Astrocyte of the hippocampus (primary cell): ENCODE measurements at regions not wholly inside any gene's neighbourhood (a gene's known extent, or its start where the extent isn't known, plus 50 kb on each side); places are given as distances from the start of the nearest gene placed in this dataset.
"Not testable (repeated sequence)": the region's sequence is repeated elsewhere in the genome, so short reads cannot be mapped to it uniquely, and the experiment has no call there.

Experiments used
- DNase-seq: peaks from one replicate; pipeline ENCODE4 v3.0.0; 2011; ENCODE audit warnings: low read depth, low spot score

DNA sequence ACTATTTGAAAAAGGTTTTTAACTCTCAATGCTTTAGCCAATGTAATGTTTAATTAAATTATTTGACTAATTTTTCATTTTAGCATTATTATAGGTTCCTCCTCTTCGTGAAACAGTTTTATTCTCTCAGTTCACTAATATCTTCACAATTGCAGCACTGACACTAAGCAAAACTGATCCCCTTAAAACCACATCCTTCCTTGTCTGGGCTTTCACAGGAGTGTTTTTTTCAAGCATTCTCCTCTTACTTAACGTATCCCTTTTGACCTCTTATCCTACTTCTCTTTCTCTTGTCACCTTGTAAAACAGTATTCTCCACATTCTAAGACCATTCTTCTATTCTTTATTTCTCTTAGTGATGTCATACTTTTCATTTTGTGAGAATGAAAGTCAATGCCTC, 112.8 kb downstream of the DSC3 start:
- DNase-seq: no peak

DNA sequence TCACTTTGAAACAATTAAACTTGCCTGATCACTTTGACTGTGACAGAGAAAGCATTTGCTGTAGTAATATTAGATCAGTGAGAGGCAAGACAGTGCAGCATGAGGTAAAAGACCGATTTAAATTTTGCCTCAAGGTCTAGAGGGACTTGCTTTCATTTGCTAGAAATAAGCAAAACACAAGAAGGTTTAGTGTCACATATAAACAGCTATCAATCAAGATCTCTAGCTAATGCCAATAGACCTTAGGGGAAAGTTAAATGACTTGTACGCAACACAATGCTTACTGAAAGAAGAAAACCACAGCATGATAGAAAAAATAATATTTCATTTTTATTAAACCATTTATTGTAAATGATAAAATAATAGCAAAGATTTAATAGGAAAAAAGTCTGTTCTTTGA, 113.5 kb downstream of the DSC3 start:
- DNase-seq: no peak

DNA sequence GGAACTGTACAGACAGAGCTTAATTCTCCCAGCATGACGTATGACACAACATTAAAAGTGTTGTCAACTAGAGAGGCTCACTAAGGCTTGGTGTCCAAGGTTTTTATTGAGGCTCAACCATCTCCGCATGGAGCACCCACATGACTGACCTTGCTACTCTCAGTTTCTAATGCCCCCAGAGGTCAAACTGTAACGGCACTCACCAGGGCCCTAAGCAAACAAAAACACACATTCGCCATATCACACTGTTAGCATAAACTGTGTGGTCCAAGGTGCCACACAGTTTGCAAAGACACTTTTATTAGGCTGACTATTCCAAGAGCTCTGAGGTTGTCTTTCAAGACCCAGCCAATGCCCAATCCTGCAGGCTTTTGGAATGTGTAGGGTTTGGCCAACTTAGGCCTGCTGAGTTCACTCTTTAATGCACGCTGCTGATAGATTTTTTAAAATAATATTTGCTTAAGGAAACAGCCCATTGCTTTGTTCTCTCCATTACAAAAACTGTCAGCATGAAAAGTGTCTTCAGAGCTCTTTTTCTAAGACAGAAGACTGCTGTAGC, 114.9 kb downstream of the DSC3 start:
- DNase-seq: no peak

DNA sequence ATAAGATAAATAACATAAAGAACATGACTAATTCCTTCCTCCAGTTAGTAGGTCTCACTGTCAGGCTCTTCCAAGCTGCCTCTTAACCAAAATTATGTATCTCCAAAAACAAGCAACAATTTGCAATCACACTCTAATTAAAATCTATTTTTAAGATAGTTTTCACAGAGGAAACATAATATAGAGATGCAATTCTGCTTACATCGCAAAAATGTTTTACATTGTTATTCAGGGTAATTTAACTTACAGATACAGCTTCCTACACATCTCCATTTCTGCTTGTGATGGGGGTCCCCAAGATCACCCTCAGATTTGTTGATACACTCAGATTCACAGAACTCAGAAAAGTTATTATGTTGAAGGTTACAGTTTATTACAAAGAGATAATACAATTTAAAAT, 115.5 kb downstream of the DSC3 start:
- DNase-seq: no peak

DNA sequence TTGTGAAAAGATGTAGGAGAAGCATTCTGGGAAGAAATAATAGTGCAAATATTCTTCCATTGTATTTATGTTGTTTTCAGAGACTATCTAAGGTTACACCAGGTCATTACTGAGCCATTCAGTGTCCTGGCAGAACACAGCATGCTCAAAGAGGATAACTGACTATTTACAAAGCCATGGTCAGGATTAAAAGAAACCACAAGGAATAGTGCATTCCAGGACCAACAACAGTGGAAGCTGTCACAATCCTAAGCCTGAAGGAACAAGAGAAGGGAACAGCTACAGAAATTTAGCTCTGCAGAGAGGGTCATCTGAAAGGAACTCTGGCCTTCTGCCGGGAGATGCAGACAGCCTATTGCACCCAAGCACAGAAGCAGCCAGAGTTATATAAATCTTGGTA, 116.7 kb downstream of the DSC3 start:
- DNase-seq: peak; percentile 65

DNA sequence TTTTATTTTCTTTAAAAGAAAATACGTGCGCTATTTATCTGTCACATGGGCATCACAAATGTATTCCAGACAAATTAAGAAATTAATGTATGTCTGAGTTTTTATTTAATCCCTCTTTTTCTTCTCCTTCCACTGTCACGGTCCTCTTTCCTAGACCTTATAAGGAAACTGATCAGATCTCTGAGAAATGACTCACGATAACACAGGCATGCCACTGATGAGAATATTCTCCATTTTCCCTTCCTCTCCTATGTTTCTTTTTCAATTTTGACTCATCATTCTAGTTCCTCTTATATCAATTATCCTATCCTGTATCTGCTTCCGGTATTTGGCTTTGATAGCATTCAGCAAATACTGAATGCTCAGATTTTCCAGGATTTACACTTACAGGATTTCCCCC, 121.8 kb downstream of the DSC3 start:
- no peak for DNase-seq

DNA sequence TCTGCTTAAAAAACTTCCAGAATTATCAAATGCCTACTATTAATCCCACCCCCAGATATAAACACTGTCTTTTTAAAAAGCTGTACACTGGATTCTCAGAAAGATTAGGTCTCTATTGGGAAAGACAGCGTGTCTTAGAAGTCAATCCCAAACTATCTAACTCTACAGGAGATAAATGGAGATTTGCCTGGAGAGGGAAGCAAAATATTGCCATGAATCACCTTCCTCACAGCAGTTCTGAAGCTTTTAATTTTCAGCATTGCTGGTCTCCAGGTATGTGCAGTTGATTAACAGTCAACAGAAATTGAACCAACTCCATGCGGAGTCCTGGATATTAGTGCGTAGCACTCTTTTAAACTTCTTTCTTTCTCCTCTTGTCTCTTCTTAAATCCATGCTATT, 122.2 kb downstream of the DSC3 start:
- peak; percentile 62 for DNase-seq

DNA sequence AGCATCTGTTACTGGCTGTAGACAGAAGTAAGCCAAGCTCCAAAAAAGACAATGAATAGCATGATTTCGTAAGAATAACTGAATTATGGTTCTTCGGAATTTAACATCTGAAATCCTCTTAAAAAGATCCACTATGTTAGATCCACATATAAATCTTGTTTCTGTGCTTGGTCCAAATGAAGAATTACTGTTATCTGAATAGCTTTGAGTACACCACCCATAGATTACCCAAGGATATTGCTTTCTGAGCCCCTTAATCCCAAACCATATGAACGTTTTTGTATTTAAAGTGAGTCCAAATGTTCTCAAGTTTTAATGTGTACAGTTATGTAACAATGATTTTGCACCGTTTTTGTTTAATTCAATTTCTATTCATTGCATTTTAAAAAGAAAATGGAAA, 124.9 kb downstream of the DSC3 start:
- DNase-seq: no peak

DNA sequence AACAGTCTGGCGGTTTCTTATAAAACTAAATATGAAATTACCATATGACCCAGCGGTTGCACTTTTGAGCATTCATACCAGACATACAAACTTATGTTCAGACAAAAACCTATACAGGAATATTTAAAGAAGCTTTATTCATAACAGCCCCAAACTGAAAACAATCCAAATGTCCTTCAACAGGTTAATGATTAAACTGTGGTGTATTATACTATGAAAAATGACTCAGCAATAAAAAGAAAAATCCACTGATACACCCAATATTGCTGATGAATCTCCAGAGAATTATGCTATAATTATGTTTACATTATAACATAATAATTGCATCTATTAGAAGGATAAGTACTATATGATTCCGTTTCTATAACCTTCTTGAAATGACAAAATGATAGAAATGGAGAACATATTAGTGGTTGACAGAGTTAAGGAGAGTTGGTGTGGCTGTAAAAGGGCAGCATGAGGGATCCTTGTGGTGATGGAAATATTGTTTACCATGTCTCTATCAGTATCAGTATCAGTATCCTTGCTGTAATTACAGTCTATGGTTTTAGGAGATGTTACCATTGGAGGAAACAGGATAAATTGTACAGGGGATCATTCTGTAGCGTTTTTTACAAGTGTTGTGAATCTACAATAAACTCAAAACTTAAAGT, 127.1 kb downstream of the DSC3 start:
- DNase-seq: no peak

DNA sequence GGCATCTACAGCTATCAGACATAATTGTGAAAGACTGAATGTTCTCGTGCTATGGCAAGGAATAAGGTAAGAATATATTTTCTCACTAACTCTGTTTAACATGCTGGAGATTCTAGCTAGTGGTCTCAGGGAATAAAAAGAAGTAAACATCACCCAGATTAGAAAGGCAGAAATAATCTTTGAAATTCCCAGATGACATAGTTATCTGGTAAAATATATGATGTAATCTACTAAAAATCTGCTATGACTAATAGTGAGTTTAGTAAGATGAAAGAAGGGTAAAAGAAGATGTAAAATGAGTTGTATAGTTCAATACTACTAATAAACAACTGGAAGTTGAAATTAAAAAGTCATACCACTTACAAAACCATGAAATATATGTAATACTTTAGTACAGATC, 134.2 kb downstream of the DSC3 start:
- peak; percentile 10 for DNase-seq

DNA sequence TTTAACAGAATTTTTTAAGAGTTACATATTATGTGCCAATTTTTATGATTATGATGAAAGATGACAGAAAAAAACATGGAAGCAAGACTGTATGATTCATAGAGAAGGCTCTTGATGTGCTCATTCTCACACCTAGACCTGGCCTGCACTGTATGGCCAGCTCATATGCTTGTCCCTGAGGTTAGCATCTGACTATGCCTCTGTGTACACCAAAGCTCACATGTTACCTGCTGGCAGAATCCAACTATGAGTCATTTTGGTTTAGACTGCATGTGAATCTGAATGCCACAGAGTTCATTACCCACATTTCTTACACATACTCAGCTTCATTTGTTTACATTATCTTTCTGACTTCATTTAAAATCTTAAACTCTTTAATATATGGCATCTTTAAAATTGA, 139.0 kb downstream of the DSC3 start:
- DNase-seq: peak; percentile 89

DNA sequence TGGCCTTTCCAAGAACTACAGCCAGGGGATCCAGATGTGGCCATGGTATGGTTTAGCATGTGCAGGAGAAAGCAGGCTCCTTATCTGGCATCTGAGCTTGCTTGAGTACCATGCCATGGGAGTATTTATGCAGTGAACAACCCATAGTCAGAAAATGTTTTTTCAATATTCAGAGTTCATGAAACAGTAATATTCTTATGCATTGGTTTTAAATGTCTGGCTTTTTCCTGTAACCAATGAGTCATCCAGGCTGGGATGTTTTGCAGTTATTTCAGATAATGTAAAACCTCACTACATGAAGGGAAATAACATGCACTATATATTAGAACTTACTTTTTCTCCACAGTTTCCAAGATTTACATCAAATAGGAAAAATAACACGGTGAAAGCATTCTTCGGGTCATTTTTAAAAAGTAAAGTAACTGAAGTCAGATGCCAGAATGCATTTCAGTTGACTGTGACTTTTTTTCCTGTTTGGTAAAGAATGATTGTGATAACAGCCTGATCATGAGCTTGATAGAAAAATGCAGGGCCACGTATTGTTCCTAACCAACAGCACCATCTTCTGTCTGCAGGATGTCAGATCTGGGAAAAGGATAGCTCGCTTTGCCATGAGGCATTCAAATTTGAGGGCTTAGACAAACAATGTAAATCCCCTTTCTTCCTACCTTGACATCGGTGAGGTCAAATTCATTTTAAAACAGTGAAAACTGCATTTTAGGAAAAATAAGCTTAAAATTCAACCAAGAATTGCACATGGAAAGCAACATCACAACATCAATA, 152.8 kb downstream of the DSC3 start:
- peak; percentile 58 for DNase-seq

DNA sequence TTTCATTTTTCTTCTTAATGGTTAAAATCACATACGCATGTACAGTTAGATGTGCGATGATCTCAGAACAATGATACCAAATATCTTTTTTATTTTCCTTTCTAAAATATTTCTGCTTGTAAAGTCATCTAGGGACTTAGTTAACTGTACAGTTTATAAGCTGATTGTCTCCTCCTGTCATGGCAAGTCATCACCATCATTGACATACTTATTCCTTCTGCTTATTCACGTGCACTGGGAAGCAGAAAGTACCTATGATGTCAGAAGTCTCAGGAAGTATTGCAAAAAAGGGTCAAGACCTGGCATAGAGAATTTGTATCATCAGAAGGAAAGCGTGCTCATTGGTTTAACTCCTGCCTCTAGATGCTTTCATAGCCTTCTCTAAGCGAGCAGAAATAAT, 154.2 kb downstream of the DSC3 start:
- DNase-seq: no peak

DNA sequence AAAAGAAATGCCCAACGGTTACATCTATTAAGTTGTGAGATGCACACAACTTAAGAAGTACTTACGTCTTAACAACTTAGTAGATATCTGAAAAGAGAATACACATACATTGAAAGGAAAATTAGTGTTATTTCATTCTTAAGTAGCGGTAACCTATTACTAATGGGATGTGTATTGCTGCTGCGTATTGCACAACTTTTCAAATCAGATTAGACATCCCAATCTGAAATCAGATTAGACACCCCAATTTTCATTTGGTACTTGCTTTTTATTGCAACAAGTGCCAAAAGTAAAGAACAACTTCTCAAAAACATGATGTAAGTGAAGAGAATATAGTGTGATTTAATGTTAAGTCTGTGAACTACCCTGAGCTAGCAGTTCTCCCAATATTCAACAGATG, 155.5 kb downstream of the DSC3 start:
- no peak for DNase-seq

DNA sequence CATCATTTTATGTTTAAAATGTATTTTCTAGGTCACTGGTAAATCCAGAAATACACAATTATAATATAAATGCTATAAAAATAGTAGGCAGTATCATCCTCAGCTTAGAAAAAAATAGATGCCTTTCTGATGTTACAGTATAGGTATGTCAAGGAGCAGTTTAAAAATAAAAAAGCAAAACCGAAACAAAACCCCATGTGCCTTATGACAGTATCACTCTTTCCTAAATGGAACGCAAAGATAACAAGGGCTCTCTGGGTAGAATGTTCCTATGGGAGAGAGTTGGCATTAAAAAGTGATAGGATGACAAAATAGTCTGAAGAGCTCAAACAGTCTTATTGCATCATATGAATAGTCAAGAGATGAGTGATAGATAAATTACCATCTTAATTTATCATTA, 172.1 kb downstream of the DSC3 start:
- no peak for DNase-seq

DNA sequence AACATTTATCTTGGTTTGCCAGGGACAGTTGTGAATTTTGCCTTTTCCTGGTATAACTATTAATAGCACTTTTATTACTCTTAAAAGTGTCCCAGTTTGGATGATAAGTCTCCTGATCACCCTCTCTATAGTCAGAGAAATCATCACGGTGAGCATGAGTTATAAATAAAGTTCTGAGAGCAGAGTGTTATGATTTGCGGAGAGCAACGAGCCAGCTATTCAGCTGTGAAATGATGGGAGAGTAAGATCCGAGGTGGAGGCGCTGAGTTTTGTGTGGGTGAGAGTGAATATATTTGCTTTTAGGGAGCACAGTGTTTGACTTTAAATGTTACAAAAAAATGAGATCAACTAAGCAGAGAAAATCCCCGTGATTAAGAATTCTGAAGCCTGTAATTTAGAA, 179.6 kb downstream of the DSC3 start:
- DNase-seq: no peak

DNA sequence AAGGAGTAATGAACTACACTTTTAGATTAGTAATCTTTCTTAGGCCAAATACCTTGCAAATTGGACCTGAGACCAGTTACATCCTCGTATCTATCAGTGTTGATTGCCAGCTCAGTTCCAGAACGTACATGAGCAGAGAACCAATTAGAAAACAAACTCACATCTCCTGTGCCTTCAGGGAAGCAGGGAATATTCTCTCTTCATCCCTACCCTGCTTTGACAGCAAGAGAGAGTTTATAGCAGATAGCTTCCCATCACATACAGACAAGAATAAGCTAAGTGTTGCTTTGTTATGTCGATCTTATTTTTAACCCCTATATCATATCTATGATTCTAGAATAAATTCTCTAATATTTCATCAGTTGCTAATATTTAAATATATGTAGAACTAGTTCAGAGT, 181.8 kb downstream of the DSC3 start:
- no peak for DNase-seq

DNA sequence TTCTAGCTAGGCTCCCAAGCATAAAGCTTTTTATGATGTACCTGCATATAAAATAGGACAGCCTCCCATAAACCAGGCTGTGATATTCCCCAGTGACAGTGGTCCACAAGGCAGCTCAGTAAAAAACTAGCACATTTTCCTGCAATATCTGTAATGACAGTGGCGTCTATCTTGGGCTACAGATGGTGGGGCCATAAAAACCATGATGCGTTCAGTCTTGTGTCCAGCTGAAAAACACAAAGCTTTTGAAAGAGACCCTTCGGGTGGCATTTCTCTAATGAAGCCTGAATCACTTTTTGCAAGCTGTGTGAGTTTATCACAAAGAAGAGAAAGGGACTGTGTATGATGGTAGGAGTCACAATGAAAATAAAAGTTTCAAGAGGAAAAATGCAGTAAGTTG, 183.5 kb downstream of the DSC3 start:
- no peak for DNase-seq

DNA sequence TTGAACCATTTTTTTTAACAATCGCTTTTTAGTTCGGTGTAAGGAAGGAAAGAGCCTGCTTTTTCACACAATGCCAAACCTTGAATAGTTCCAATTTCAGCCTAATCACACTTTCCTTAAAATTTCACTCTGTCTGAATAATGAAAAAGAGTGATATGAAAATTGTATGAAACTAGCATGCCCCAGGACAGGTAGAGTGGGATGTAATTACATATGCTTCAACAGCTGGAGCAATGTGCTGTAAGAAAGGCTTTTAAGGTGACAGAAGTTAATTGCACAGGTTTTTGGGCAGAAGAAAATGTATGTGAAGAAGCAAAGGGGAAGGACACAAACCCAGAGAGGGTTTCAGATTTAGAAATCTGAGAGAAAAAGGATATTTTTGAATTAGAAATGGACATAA, 184.0 kb downstream of the DSC3 start:
- DNase-seq: no peak

DNA sequence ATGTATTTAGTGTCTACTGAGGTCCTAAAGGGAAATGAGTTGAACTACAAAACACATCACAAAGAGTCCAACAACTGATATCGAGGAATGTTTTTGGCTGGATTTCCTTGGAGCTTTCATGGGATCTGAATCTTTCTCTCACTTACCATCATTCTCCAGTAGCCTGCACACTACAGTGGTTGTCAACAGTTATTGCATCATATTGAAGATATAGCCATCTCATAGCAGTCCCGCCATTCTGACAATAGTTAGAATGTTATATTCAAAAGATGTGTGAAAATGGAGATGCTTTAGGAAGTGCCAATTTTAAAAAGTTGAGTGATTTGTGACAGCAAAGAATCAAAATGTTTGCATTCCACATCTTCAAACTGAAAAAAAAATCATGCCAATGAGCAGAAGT, 186.8 kb downstream of the DSC3 start:
- DNase-seq: no peak

DNA sequence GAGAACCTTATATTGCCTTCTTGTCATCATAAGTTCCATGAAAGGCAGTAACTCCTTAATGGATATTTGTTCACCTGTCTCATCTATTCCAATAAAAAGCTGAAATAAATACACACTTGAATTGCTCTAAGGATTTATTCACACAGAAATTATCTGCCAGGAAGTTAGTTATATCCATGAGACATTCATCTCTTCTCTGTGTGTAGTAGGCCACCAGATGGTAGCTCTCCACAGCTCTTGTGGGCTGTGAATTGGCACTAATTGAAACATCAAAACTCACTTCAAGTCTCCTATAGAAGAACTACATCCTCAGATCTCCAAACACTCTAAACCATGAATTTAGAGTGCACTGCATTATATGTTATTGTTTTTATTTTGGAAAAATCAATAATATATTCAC, 189.6 kb downstream of the DSC3 start:
- DNase-seq: no peak

DNA sequence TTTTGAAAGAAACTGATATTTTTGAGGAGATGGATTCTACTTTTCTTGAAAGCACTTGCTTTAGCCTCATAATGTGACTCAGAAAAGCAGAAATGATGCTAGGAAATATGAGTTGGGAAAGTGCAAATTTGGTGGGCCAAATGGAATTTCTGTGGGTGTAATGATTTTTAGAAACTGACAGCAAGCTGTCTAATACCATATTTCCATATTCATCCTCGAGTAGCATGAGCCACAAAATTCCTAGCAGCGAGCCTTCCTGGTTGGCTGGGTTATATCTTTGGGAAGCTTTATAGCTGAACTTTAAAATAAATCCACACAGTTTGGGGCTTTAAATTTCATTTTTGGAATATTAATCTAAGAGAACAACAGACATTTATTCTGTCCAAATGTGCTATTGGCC, 190.0 kb downstream of the DSC3 start:
- no peak for DNase-seq

DNA sequence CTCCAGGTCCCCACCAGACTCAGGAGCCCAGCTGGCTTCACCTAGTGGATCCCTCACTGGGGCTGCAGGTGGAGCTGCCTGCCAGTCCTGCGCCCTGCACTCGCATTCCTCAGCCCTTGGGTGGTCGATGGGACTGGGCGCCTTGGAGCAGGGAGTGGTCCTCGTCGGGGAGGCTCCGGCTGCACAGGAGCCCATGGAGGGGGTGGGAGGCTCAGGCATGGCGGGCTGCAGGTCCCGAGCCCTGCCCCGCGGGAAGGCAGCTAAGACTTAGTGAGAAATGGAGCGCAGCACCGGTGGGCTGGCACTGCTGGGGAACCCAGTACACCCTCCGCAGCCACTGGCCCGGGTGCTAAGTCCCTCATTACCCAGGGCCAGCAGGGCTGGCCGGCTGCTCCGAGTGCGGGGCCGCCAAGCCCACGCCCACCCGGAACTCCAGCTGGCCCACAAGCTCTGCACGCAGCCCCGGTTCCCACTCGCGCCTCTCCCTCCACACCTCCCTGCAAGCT, 203.4 kb downstream of the DSC3 start:
- not testable (repeated sequence) for DNase-seq
